K562 (cell line): ENCODE measurements at regions not wholly inside any gene's neighbourhood (a gene's known extent, or its start where the extent isn't known, plus 50 kb on each side); places are given as distances from the start of the nearest gene placed in this dataset.

Experiments used
- ATAC-seq: fragments of 200-7000 bp; cut with Tn5 transposase; 3 replicates; pipeline ENCODE4 v1.9.1; 2020; ENCODE audit warnings: moderate library complexity
- BruUV-seq: library from RNA; stranded (reverse); fragments of 400-500 nt; replicated peaks from 2 replicates; lab custom pipeline; 2021; lab: Mats Ljungman, UMichigan
- CTCF ChIA-PET: fragments of 300-600 bp; formaldehyde crosslinking; extraction: SDS; loops from one replicate; lab custom pipeline; 2021; ENCODE audit warnings: low intra/inter-chr PET ratio; lab: Yijun Ruan, JAX
- POLR2A ChIA-PET: fragments of 300-600, 350-650 bp; sonication (Branson Sonifier 250); formaldehyde crosslinking; extraction: SDS; loops from one replicate; lab custom pipeline; 2021; ENCODE audit warnings: antibody characterized with exemption, inconsistent platforms; lab: Yijun Ruan, JAX
- DNase-seq, 4 experiments: peaks; one replicate each; pipeline versions ENCODE4 v3.0.0 to v3.0.0-alpha.2; 2011 to 2018; ENCODE audit warnings: low spot score in 3 of 4, mixed read lengths in 3 of 4; ENCODE audit errors: extremely low read depth in 1 of 4
- FAIRE-seq: peaks from 2 replicates; lab custom pipeline; 2011; peaks lifted over from hg19 to GRCh38; lab: Jason Lieb, UNC
- H2AFZ ChIP-seq: 2 replicates; pipeline ENCODE4 v1.6.0; 2011; ENCODE audit warnings: low read depth, low read length, control low read depth, inconsistent platforms
- H3K27ac ChIP-seq: fragments of 200-600 bp; 3 replicates; pipeline ENCODE4 v1.8.0; 2011; ENCODE audit warnings: low read depth, mild to moderate bottlenecking, control low read depth, inconsistent platforms, low read length, moderate library complexity, mixed read lengths; ENCODE audit errors: extremely low read depth
- H3K27me3 ChIP-seq, 2 experiments: fragments of 300-600 bp in 1 of 2; 2 replicates in 1 of 2; 3 replicates in 1 of 2; pipeline versions ENCODE4 v1.6.0 to v1.8.0; 2011; ENCODE audit warnings: inconsistent platforms in 2 of 2, low read length in 2 of 2, mild to moderate bottlenecking in 1 of 2, mixed read lengths in 1 of 2, moderate library complexity in 1 of 2; ENCODE audit not compliant: control insufficient read depth in 2 of 2, insufficient read depth in 2 of 2
- H3K36me3 ChIP-seq: fragments of 300-600 bp; 3 replicates; pipeline ENCODE4 v1.8.0; 2011; ENCODE audit warnings: mild to moderate bottlenecking, low read length, inconsistent platforms; ENCODE audit not compliant: control insufficient read depth, insufficient read depth
- H3K4me1 ChIP-seq, 2 experiments: fragments of 200-600 bp in 1 of 2; replicated peaks in 1 of 2; 2 replicates in 1 of 2; 3 replicates in 1 of 2; pipeline versions ENCODE4 v1.5.1 to v1.8.0; 2011; ENCODE audit warnings: inconsistent platforms in 2 of 2, low read length in 2 of 2, mild to moderate bottlenecking in 1 of 2, mixed read lengths in 1 of 2, moderate library complexity in 1 of 2; ENCODE audit not compliant: control insufficient read depth in 2 of 2, insufficient read depth in 2 of 2
- H3K4me2 ChIP-seq: 2 replicates; pipeline ENCODE4 v1.6.1; 2011; ENCODE audit warnings: low read length, control low read depth, inconsistent platforms, mixed read lengths; ENCODE audit not compliant: insufficient read depth
- H3K4me3 ChIP-seq: fragments of 200-600 bp; sonication (generic), shearing (Covaris generic); 2 replicates; pipeline ENCODE4 v1.5.1; 2016; ENCODE audit warnings: control low read depth, inconsistent platforms
- H3K79me2 ChIP-seq: fragments of 200-600 bp; 3 replicates; pipeline ENCODE4 v1.8.0; 2011; ENCODE audit warnings: low read length, inconsistent platforms; ENCODE audit not compliant: control insufficient read depth, insufficient read depth
- H3K9ac ChIP-seq, 2 experiments: 2 replicates each; pipeline versions ENCODE4 v1.6.0 to v1.6.1; 2011; ENCODE audit warnings: low read depth in 2 of 2, low read length in 2 of 2, control low read depth in 1 of 2, inconsistent platforms in 1 of 2, mild to moderate bottlenecking in 1 of 2, mixed read lengths in 1 of 2; ENCODE audit not compliant: insufficient read depth in 1 of 2
- H3K9me1 ChIP-seq: one replicate; pipeline ENCODE4 v1.6.0; 2011; ENCODE audit warnings: inconsistent platforms, mild to moderate bottlenecking, low read length, moderate library complexity; ENCODE audit not compliant: control insufficient read depth, insufficient read depth
- H3K9me3 ChIP-seq: replicated peaks from 2 replicates; pipeline ENCODE4 v1.5.1; 2011; ENCODE audit warnings: low read depth, low read length, inconsistent platforms; ENCODE audit not compliant: control insufficient read depth, insufficient read depth
- H4K20me1 ChIP-seq: replicated peaks from 2 replicates; pipeline ENCODE4 v1.6.1; 2011; ENCODE audit warnings: low read length, inconsistent platforms, mixed read lengths; ENCODE audit not compliant: control insufficient read depth, insufficient read depth
- CLOCK ChIP-seq: fragments of 250-450 bp; sonication (Bioruptor Pico); IDR thresholded peaks from 2 replicates; pipeline ENCODE4 v1.4.0; 2020; ENCODE audit warnings: mild to moderate bottlenecking, moderate library complexity, borderline replicate concordance
- ELF4 ChIP-seq: fragments of 450-650 bp; formaldehyde crosslinking; IDR thresholded peaks from 2 replicates; pipeline ENCODE4 v1.4.0; 2022; ENCODE audit warnings: missing genetic modification characterization
- MCM2 ChIP-seq: fragments of 450-650 bp; IDR thresholded peaks from 2 replicates; pipeline ENCODE4 v1.6.1; 2017; ENCODE audit warnings: low read depth, mild to moderate bottlenecking
- NFIX ChIP-seq: fragments of 250-450 bp; sonication (Bioruptor Pico); IDR thresholded peaks from 2 replicates; pipeline ENCODE4 v1.4.0; 2020; ENCODE audit warnings: low read depth, mild to moderate bottlenecking, moderate library complexity
- NR0B1 ChIP-seq: fragments of 450-650 bp; IDR thresholded peaks from one replicate; pipeline ENCODE4 v1.6.1; 2018; ENCODE audit warnings: mild to moderate bottlenecking, moderate library complexity; ENCODE audit not compliant: partially characterized antibody
- RFX7 ChIP-seq: fragments of 250-450 bp; sonication (Bioruptor Pico); IDR thresholded peaks from 2 replicates; pipeline ENCODE4 v1.5.1; 2021; ENCODE audit warnings: mild to moderate bottlenecking
- ZBED1 ChIP-seq: IDR thresholded peaks from 2 replicates; pipeline ENCODE4 v1.6.1; 2014
- ZNF143 ChIP-seq: sonication (generic); formaldehyde crosslinking; IDR thresholded peaks from 2 replicates; pipeline ENCODE4 v1.9.0; 2022; ENCODE audit warnings: mild to moderate bottlenecking, missing genetic modification reagents
- ZNF146 ChIP-seq: IDR thresholded peaks from one replicate; pipeline ENCODE4 v1.6.1; 2018; ENCODE audit warnings: missing compliant biosample characterization; ENCODE audit not compliant: unreplicated experiment
- ZNF830 ChIP-seq: fragments of 250-450 bp; sonication (Bioruptor Pico); IDR thresholded peaks from 2 replicates; pipeline ENCODE4 v1.5.0; 2021; ENCODE audit warnings: mild to moderate bottlenecking
- WGBS: fragments of 100-300 bp; shearing (Covaris generic); methylation state at CpG from one replicate; pipeline ENCODE4 v1.1.6; 2016; ENCODE audit warnings: low coverage, mixed read lengths; ENCODE audit not compliant: insufficient coverage; ENCODE audit errors: missing lambda C conversion rate; 5-methylcytosine and 5-hydroxymethylcytosine counted together
- in situ Hi-C: fragments of 300-500 bp; cut with MboI; formaldehyde crosslinking; loops from 4 replicates; pipeline ENCODE4 v1.15.0; 2018; ENCODE audit warnings: inconsistent platforms, mixed read lengths
- intact Hi-C: fragments of 100-400 bp; cut with micrococcal nuclease; formaldehyde crosslinking; loops from 2 replicates; pipeline ENCODE4 v1.14.2; 2022

GRCh38 chr13:87524775-87525174 is 146.4 kb upstream of the SLITRK5 start:
- no peak for ATAC-seq
- Histone ChIP-seq H3K4me3 (no peak overlapping the region), H3K4me1 (no peaks in the 10 kb centered on the region), H3K9me1 (no peaks in the 10 kb centered on the region), H3K36me3 (no peaks in the 10 kb centered on the region), H3K79me2 (no peaks in the 10 kb centered on the region), H3K9ac (no peak overlapping the region), H4K20me1 (no peaks in the 10 kb centered on the region), H3K27me3 (no peaks in the 10 kb centered on the region), H2AFZ (no peak overlapping the region), H3K9me3 (no peaks in the 10 kb centered on the region), H3K27ac (no peak overlapping the region), H3K4me2 (no peak overlapping the region)
- intact Hi-C loops (no loop called here), in situ Hi-C loops (no loop called here)
- TF ChIP-seq MCM2 (no peak), ZNF830 (no peak)
- no peak for DNase-seq
- no peak for FAIRE-seq
- no TSS peak for BruUV-seq
- POLR2A ChIA-PET: no interaction called here
- CTCF ChIA-PET: interaction anchor here (0.6 kb wide), 1 partner anchor 187 kb away, joined by 10 read pairs; no protein-coding TSS in a partner anchor
- 2% methylated on average over 3 of the region's 3 CpGs for WGBS

- H3K4me2 ChIP-seq: no peak overlapping the region
- H4K20me1 ChIP-seq: no peaks in the 10 kb centered on the region
- CTCF ChIA-PET: no interaction called here
- H3K27ac ChIP-seq: no peak overlapping the region
- FAIRE-seq (no peak), DNase-seq (no peak), ATAC-seq (no peak)
- in situ Hi-C loops: no loop called here
- no peaks in the 10 kb centered on the region for H3K36me3 ChIP-seq
- H3K9ac ChIP-seq: no peak overlapping the region
- no TSS peak for BruUV-seq
- H3K79me2 ChIP-seq: no peaks in the 10 kb centered on the region
- no peak overlapping the region for H3K4me3 ChIP-seq
- H3K9me3 ChIP-seq: no peaks in the 10 kb centered on the region; the same call in 1 of the 2 replicates
- H3K4me1 ChIP-seq: no peaks in the 10 kb centered on the region
- no peaks in the 10 kb centered on the region for H3K27me3 ChIP-seq
- intact Hi-C loops: no loop called here
- POLR2A ChIA-PET: no interaction called here
- H2AFZ ChIP-seq: no peak overlapping the region
- no peaks in the 10 kb centered on the region for H3K9me1 ChIP-seq
- TF ChIP-seq ELF4 (CRISPR knock-in tag): no peak
- no peak for TF ChIP-seq RFX7
- no peak for TF ChIP-seq ZBED1
- no peak for TF ChIP-seq CLOCK (CRISPR knock-in tag)
- TF ChIP-seq ZNF146 (CRISPR knock-in tag): no peak
- no peak for TF ChIP-seq NR0B1
- TF ChIP-seq ZNF143 (CRISPR knock-in tag): no peak
- no peak for TF ChIP-seq NFIX (CRISPR knock-in tag)
These were observed 137.4 kb upstream of the SLITRK5 start for GRCh38 chr13:87533776-87534175.
